ENCODE measurements at regions not wholly inside any gene's neighbourhood (a gene's known extent, or its start where the extent isn't known, plus 50 kb on each side); places are given as distances from the start of the nearest gene placed in this dataset.

- no peak overlapping the region for H3K4me3 ChIP-seq (ENCODE audit: low read length)
- TF ChIP-seq CTCF (conservative IDR thresholded peaks at IDR 0.05; ENCODE audit: low read length), result no peak
- no peak for DNase-seq (ENCODE audit: low read depth)
Measured at GRCh38 chr13:68872338-68872737, 1235.3 kb upstream of the ATXN8OS start.

GRCh38 chr13:68851026-68851425 is 1256.6 kb upstream of the ATXN8OS start:
- no peak for TF ChIP-seq CTCF (conservative IDR thresholded peaks at IDR 0.05; ENCODE audit: low read length)
- no peak for DNase-seq (ENCODE audit: low read depth)
- no peak overlapping the region for H3K4me3 ChIP-seq (ENCODE audit: low read length)

GRCh38 chr13:68850160-68850559 is 1257.5 kb upstream of the ATXN8OS start:
- DNase-seq (ENCODE audit: low read depth), result no peak
- H3K4me3 ChIP-seq (ENCODE audit: low read length), result no peak overlapping the region
- TF ChIP-seq CTCF (conservative IDR thresholded peaks at IDR 0.05; ENCODE audit: low read length), result no peak

DNA sequence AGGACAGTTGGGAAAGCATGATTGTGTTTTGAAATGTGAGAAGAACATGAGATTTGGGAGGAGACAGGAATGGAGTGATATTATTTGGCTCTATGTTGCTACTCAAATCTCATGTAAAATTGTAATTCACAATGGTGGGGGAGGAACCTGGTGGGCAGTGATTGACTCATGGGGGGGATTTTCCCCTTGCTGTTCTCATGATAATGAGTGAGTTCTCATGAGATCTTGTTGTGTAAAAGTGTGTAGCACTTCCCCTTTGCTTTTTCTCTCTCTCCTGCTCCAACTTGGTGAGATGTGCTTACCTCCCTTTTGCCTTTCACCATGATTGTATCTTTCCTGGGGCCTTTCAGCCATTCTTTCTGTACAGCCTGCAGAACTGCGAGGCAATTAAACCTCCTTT is 1261.0 kb upstream of the ATXN8OS start:
- TF ChIP-seq CTCF (conservative IDR thresholded peaks at IDR 0.05; ENCODE audit: low read length), result no peak
- H3K4me3 ChIP-seq (ENCODE audit: low read length), result no peak overlapping the region
- no peak for DNase-seq (ENCODE audit: low read depth)

DNA sequence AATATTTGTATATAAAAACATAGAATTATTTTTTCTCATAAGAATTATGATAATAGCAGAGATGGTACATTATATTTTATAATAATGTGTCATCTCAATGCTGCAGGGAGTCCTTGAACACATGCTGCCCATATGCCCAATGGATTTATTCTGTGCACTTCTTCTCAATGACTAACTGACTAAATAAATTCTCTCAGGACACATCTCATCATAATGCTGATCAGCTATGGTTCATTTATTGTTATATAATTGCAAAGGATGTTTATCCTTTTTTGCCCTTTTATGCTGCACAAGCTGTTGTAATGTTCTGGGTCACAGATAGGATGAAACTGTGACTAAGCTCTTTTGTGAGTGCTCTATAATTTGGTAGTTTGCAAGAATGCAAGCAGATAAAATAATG is 1273.3 kb upstream of the ATXN8OS start:
- no peak for TF ChIP-seq CTCF (conservative IDR thresholded peaks at IDR 0.05; ENCODE audit: low read length)
- no peak overlapping the region for H3K4me3 ChIP-seq (ENCODE audit: low read length)
- DNase-seq (ENCODE audit: low read depth), result no peak

- no peak for DNase-seq (ENCODE audit: low read depth)
- TF ChIP-seq CTCF (conservative IDR thresholded peaks at IDR 0.05; ENCODE audit: low read length), result no peak
- no peak overlapping the region for H3K4me3 ChIP-seq (ENCODE audit: low read length)
Measured at GRCh38 chr13:68816715-68817114, 1290.9 kb upstream of the ATXN8OS start.

- no peak overlapping the region for H3K4me3 ChIP-seq (ENCODE audit: low read length)
- no peak for TF ChIP-seq CTCF (conservative IDR thresholded peaks at IDR 0.05; ENCODE audit: low read length)
- DNase-seq (ENCODE audit: low read depth), result no peak
Measured at GRCh38 chr13:68813180-68813796, 1294.3 kb upstream of the ATXN8OS start.

Measured in AG10803 (cell line).